Effector memory CD8-positive, alpha-beta T cell (primary cell): ENCODE measurements at regions not wholly inside any gene's neighbourhood (a gene's known extent, or its start where the extent isn't known, plus 50 kb on each side); places are given as distances from the start of the nearest gene placed in this dataset.
"Not testable (repeated sequence)": the region's sequence is repeated elsewhere in the genome, so short reads cannot be mapped to it uniquely, and the experiment has no call there.

Source experiments
- ATAC-seq: fragments of 150-1000 bp; cut with Tn5 transposase; replicated peaks from 2 replicates; pipeline ENCODE4 v1.10.0; 2021; ENCODE audit warnings: mild to moderate bottlenecking, moderate library complexity
- DNase-seq, 3 experiments: peaks; one replicate each; pipeline ENCODE4 v3.0.0; 2021
- H3K27ac Mint-ChIP-seq, 2 donors: one replicate each; pipeline ENCODE4 v1.8.0; 2022; ENCODE audit warnings: mild to moderate bottlenecking in 2 of 2, mixed read lengths in 2 of 2, moderate library complexity in 2 of 2
- H3K27me3 Mint-ChIP-seq, 2 donors: one replicate each; pipeline ENCODE4 v1.8.0; 2022; ENCODE audit warnings: mixed read lengths in 2 of 2
- H3K36me3 Mint-ChIP-seq: one replicate; pipeline ENCODE4 v1.8.0; 2022; ENCODE audit warnings: mild to moderate bottlenecking, moderate library complexity, mixed read lengths; ENCODE audit not compliant: insufficient read depth
- H3K4me1 Mint-ChIP-seq, 2 donors: one replicate each; pipeline ENCODE4 v1.8.0; 2022; ENCODE audit warnings: low read depth in 2 of 2, mixed read lengths in 2 of 2
- H3K4me3 Mint-ChIP-seq, 2 donors: one replicate each; pipeline ENCODE4 v1.8.0; 2022; ENCODE audit warnings: mild to moderate bottlenecking in 2 of 2, mixed read lengths in 2 of 2, moderate library complexity in 2 of 2
- H3K9me3 Mint-ChIP-seq, 2 donors: one replicate each; pipeline ENCODE4 v1.8.0; 2022; ENCODE audit warnings: mixed read lengths in 2 of 2

DNA sequence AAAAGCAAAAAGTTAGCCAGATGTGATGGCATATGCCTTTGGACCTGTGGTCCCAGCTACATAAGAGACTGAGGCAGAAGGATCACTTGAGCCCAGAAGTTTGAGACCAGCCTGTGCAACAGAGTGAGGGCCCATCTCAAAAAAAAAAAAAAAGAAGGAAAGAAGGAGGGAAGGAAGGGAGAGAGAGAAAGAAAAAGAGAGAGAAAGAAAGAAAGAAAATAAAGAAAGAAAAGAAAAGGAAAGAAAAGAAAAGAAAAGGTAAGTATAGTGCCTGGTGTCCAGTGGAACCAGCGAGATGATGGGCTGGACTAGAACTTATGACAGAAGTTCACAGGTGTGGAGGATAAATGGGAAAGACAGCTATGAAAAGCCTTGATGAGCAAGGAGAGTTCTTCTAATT, 100.9 kb downstream of the QRSL1 start:
- peaks cover 4% of the 10 kb centered on the region for H3K36me3 Mint-ChIP-seq
- H3K4me1 Mint-ChIP-seq = no peaks in the 10 kb centered on the region
- no peak for DNase-seq
- H3K9me3 Mint-ChIP-seq = no peaks in the 10 kb centered on the region
- no peak overlapping the region for H3K4me3 Mint-ChIP-seq
- H3K27me3 Mint-ChIP-seq = peaks cover 29 to 39% of the 10 kb centered on the region in 2 donors
- no peak overlapping the region for H3K27ac Mint-ChIP-seq
- ATAC-seq = no peak

DNA sequence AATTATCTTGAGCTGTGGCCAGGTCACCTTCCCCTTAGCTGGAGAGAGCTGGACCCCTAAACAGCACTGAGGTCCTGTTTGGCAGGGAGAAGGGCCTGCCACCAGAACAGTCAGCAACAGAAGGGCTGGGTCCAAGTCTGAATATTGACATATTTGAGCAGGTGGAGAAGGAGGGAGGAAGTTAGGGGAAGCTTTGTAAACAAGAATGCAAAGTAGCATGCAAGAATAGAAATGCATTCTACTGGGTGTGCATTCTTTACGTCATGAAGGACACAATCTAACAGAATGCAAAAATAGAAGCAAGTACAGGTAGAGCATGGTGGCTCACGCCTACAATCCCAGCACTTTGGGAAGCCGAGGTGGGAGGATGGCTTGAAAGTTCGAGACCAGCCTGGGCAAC, 100.5 kb downstream of the QRSL1 start:
- H3K9me3 Mint-ChIP-seq = no peaks in the 10 kb centered on the region
- H3K27me3 Mint-ChIP-seq = peaks cover 32 to 40% of the 10 kb centered on the region in 2 donors
- no peak overlapping the region for H3K27ac Mint-ChIP-seq
- DNase-seq (no peak), ATAC-seq (no peak)
- H3K4me3 Mint-ChIP-seq = no peak overlapping the region
- H3K4me1 Mint-ChIP-seq = no peaks in the 10 kb centered on the region
- H3K36me3 Mint-ChIP-seq = peaks cover 4% of the 10 kb centered on the region

DNA sequence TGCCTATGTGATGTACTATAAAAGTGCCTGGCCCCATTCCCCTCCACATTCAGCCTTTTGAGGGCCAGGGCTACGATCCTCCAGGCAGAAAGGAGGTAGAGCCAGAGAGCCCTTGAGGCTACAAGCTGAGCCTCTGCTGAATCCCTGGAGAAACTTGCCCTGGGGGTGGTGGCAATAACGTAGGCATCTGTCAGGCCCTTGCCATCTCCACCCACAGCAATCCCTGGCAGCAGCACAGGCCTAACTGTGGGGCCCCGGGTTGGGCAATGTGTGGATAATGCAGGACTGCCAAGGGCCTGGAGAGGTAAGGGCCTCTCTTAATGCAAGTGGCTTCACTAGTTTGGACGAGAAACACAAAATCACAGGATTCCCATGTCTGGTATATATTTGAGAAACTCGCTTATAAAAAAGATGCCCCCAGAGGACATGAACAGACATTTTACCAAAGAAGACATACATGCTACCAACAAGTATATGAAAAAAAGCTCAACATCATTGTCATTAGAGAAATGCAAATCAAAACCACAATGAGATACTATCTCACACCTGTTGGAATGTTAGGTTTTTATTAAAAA, 99.0 kb downstream of the QRSL1 start:
- peaks cover 47 to 53% of the 10 kb centered on the region in 2 donors for H3K27me3 Mint-ChIP-seq
- peaks cover 4% of the 10 kb centered on the region for H3K36me3 Mint-ChIP-seq
- no peaks in the 10 kb centered on the region for H3K9me3 Mint-ChIP-seq
- no peaks in the 10 kb centered on the region for H3K4me1 Mint-ChIP-seq
- no peak overlapping the region for H3K27ac Mint-ChIP-seq
- DNase-seq (no peak), ATAC-seq (no peak)
- H3K4me3 Mint-ChIP-seq = no peak overlapping the region

DNA sequence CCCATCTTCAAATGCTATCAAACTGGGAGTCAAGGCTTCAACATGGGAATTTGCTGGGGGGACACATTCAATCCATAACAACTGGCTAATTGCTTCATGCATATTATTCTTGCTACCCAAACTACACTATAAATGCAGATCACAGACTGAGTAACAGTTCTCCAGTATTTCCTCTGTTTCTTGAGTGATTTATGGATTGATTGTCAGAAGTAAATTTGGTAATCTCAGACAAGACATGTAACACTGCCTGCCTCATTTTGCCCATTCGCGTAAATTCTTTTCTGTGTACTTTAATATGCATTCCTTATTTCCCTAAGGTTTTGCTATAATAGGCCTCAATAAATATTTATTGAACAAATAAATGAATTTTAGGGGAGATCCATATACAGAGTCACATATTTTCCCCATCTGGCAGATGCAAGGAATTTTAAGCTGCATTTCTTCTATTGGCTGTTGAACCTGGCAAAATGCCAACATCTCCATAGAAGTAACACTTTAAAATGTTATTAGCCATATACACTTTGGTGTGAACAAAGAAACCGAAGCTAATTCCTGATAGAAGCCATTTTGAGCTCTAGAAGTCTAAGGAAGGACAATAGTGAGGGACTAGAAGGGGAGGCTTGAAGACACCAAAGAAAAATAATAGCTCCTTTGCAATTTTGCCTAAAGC, 98.2 kb downstream of the QRSL1 start:
- peaks cover 4% of the 10 kb centered on the region for H3K36me3 Mint-ChIP-seq
- no peak overlapping the region for H3K4me3 Mint-ChIP-seq
- H3K27ac Mint-ChIP-seq = no peak overlapping the region
- H3K9me3 Mint-ChIP-seq = no peaks in the 10 kb centered on the region
- DNase-seq = no peak
- peaks cover 49 to 50% of the 10 kb centered on the region in 2 donors for H3K27me3 Mint-ChIP-seq
- H3K4me1 Mint-ChIP-seq = no peaks in the 10 kb centered on the region
- no peak for ATAC-seq

DNA sequence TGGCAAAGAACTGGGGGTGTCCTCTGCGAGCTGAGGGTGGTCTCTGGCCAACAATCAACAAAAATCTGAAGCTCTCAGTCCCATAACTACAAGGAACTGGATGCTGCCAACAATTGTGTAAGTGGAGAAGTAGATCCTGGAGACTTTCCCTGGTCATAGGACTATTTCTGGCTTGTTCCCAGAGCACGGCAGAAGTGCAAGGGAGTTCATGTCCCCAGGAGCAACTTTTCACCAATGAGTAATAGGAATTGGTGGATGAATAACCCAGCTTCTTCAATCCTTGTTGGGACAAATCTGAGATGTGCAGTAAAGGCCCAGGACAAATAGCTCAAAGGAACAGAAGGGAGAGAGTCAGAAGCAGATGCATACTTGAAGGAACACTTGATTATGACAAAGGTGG, 95.5 kb downstream of the QRSL1 start:
- Mint-ChIP-seq H3K27ac (no peak overlapping the region), H3K27me3 (peaks cover 25 to 32% of the 10 kb centered on the region in 2 donors), H3K4me1 (no peaks in the 10 kb centered on the region), H3K36me3 (peaks cover 4% of the 10 kb centered on the region), H3K4me3 (no peak overlapping the region), H3K9me3 (no peaks in the 10 kb centered on the region)
- no peak for DNase-seq
- no peak for ATAC-seq

DNA sequence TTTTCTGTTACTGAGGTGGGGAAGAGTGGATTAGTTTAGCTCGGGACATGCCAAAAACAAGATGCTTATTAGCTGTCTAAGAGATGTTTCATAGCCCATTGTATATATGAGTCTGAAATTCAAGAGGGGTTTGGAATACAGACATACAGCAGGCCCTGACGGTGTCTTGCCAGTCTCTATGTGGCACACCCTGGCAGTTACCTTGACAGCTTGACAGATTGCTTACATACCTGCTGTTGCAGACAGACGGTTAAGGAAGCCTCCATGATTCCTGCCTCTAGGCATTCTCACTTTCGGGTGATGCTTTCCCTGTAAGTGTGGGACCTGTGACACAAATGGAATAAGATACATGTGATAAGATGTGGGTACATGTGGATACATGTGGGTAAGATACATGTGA, 95.0 kb downstream of the QRSL1 start:
- no peak for DNase-seq
- Mint-ChIP-seq H3K4me1 (no peaks in the 10 kb centered on the region), H3K4me3 (no peak overlapping the region), H3K27me3 (peaks cover 20 to 28% of the 10 kb centered on the region in 2 donors), H3K27ac (no peak overlapping the region), H3K9me3 (no peaks in the 10 kb centered on the region), H3K36me3 (peaks cover 4% of the 10 kb centered on the region)
- ATAC-seq = no peak

DNA sequence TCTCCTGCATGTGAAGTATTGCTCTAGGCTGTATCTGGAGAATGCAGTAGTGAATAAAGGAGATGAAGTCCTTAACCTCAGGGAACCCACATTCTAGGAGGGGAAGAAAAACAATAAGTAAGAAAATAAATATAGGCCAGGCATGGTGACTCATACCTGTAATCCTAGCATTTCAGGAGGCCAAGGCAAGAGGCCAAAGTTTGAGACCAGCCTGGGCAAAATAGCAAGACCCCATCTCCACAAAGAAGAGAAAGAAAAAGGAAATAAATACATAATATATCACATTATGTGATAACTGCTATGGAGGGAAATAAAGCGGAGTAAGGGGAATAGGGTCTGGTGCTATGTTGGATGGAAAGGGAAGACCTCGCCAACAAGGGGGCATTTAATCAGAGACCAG, 94.0 kb downstream of the QRSL1 start:
- peaks cover 20 to 28% of the 10 kb centered on the region in 2 donors for H3K27me3 Mint-ChIP-seq
- not testable (repeated sequence) for H3K9me3 Mint-ChIP-seq, H3K36me3 Mint-ChIP-seq, H3K4me3 Mint-ChIP-seq, DNase-seq, H3K4me1 Mint-ChIP-seq, ATAC-seq, H3K27ac Mint-ChIP-seq

DNA sequence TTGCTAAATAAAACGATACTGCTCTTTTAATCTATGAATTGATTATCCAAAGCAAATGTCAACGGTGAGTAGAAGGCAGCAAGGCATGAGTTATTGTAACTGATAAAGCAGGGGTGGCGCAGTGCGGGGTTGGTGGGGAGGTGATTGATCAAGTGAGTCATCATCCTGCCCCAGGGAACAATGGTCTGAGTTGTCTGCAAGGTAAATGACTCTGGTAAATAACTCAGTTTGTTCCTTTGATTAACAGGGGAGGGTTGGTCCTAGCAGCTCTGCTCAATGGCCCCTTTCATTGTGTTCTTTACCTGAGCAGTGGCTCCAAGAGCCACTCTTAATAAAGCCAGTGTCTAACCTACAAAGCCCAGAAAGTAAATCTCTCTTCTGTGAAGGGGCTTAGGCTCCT, 91.8 kb downstream of the QRSL1 start:
- H3K27ac Mint-ChIP-seq, H3K9me3 Mint-ChIP-seq, H3K4me1 Mint-ChIP-seq, H3K4me3 Mint-ChIP-seq, H3K36me3 Mint-ChIP-seq, ATAC-seq, DNase-seq: not testable (repeated sequence)
- H3K27me3 Mint-ChIP-seq = peaks cover 29 to 37% of the 10 kb centered on the region in 2 donors
